KMS-11 (cell line): ENCODE measurements at regions not wholly inside any gene's neighbourhood (a gene's known extent, or its start where the extent isn't known, plus 50 kb on each side); places are given as distances from the start of the nearest gene placed in this dataset.

ENCODE experiments used
- H2AFZ ChIP-seq: fragments of 200-600 bp; sonication (generic); 2 replicates; pipeline ENCODE4 v1.6.1; 2016; ENCODE audit warnings: antibody characterized with exemption, mixed run types, low read depth
- H3K27ac ChIP-seq: fragments of 200-600 bp; sonication (generic); 2 replicates; pipeline ENCODE4 v1.6.1; 2016; ENCODE audit warnings: mild to moderate bottlenecking, mixed run types
- H3K27me3 ChIP-seq: fragments of 200-600 bp; sonication (generic); 2 replicates; pipeline ENCODE4 v1.6.1; 2017; ENCODE audit warnings: mild to moderate bottlenecking, low read depth, mixed run types, moderate library complexity; ENCODE audit not compliant: insufficient read depth
- H3K36me3 ChIP-seq: fragments of 200-600 bp; sonication (generic); 2 replicates; pipeline ENCODE4 v1.6.1; 2017; ENCODE audit warnings: mild to moderate bottlenecking, mixed run types; ENCODE audit not compliant: insufficient read depth
- H3K4me1 ChIP-seq: fragments of 200-600 bp; sonication (generic); 2 replicates; pipeline ENCODE4 v1.6.1; 2016; ENCODE audit warnings: mild to moderate bottlenecking, low read depth, mixed run types; ENCODE audit not compliant: poor library complexity, severe bottlenecking
- H3K4me2 ChIP-seq: fragments of 200-600 bp; sonication (generic); 2 replicates; pipeline ENCODE4 v1.7.0; 2016; ENCODE audit warnings: mild to moderate bottlenecking, mixed run types
- H3K4me3 ChIP-seq: fragments of 200-600 bp; sonication (generic); IDR thresholded peaks from 2 replicates; pipeline ENCODE4 v1.6.1; 2017; ENCODE audit warnings: low read depth, low read length, mixed read lengths; ENCODE audit not compliant: insufficient read depth
- H3K79me2 ChIP-seq: fragments of 200-600 bp; sonication (generic); 2 replicates; pipeline ENCODE4 v1.6.1; 2016; ENCODE audit warnings: low read depth, mixed run types; ENCODE audit not compliant: insufficient read depth
- H3K9ac ChIP-seq: fragments of 200-600 bp; sonication (generic); 2 replicates; pipeline ENCODE4 v1.6.1; 2016; ENCODE audit warnings: mild to moderate bottlenecking, mixed run types
- H4K20me1 ChIP-seq: fragments of 200-600 bp; sonication (generic); 2 replicates; pipeline ENCODE4 v1.6.1; 2016; ENCODE audit warnings: mild to moderate bottlenecking, mixed run types; ENCODE audit not compliant: insufficient read depth
- CTCF ChIP-seq: fragments of 200-600 bp; sonication (generic); conservative IDR thresholded peaks from 2 replicates; pipeline ENCODE4 v1.6.1; 2017; ENCODE audit warnings: low read depth, mild to moderate bottlenecking, antibody characterized with exemption, low read length, moderate library complexity, mixed read lengths

- no peaks in the 10 kb centered on the region for H3K79me2 ChIP-seq
- H3K27ac ChIP-seq = no peak overlapping the region
- H3K4me3 ChIP-seq = no peak overlapping the region
- no peaks in the 10 kb centered on the region for H4K20me1 ChIP-seq
- H3K9ac ChIP-seq = no peak overlapping the region
- no peak overlapping the region for H2AFZ ChIP-seq
- no peak overlapping the region for H3K4me2 ChIP-seq
- TF ChIP-seq CTCF = no peak
- no peaks in the 10 kb centered on the region for H3K36me3 ChIP-seq
- peaks cover 4% of the 10 kb centered on the region; the same call in 1 of the 2 replicates for H3K27me3 ChIP-seq
- peaks cover 2% of the 10 kb centered on the region for H3K4me1 ChIP-seq
Observed at GRCh38 chr17:45645330-45645729, 138.8 kb upstream of the CRHR1 start.

- H3K4me2 ChIP-seq = no peak overlapping the region
- no peak overlapping the region for H3K4me3 ChIP-seq
- H3K27me3 ChIP-seq = peaks cover 4% of the 10 kb centered on the region; the same call in 1 of the 2 replicates
- no peaks in the 10 kb centered on the region for H3K79me2 ChIP-seq
- no peaks in the 10 kb centered on the region for H4K20me1 ChIP-seq
- H3K4me1 ChIP-seq = no peaks in the 10 kb centered on the region
- no peak overlapping the region for H2AFZ ChIP-seq
- H3K36me3 ChIP-seq = no peaks in the 10 kb centered on the region
- H3K27ac ChIP-seq = no peak overlapping the region
- no peak overlapping the region for H3K9ac ChIP-seq
- no peak for TF ChIP-seq CTCF
Observed at GRCh38 chr17:45646288-45646988, 137.7 kb upstream of the CRHR1 start.

- Histone ChIP-seq H3K4me3 (no peak overlapping the region), H4K20me1 (no peaks in the 10 kb centered on the region), H3K27ac (no peak overlapping the region), H2AFZ (no peak overlapping the region), H3K4me1 (no peaks in the 10 kb centered on the region), H3K27me3 (peaks cover 4% of the 10 kb centered on the region; the same call in 1 of the 2 replicates), H3K9ac (no peak overlapping the region), H3K79me2 (no peaks in the 10 kb centered on the region), H3K36me3 (no peaks in the 10 kb centered on the region), H3K4me2 (no peak overlapping the region)
- TF ChIP-seq CTCF = peak; percentile 31; the same call in 1 of the 2 replicates
Observed at GRCh38 chr17:45648642-45649041, 135.5 kb upstream of the CRHR1 start.

- Histone ChIP-seq H3K27me3 (peaks cover 4% of the 10 kb centered on the region; the same call in 1 of the 2 replicates), H3K4me1 (no peaks in the 10 kb centered on the region), H3K27ac (no peak overlapping the region), H3K36me3 (no peaks in the 10 kb centered on the region), H4K20me1 (no peaks in the 10 kb centered on the region), H3K4me2 (no peak overlapping the region), H3K79me2 (no peaks in the 10 kb centered on the region), H3K9ac (no peak overlapping the region), H3K4me3 (no peak overlapping the region), H2AFZ (no peak overlapping the region)
- TF ChIP-seq CTCF = no peak
Observed at GRCh38 chr17:45649796-45650195, 134.3 kb upstream of the CRHR1 start.
